ENCODE measurements at regions not wholly inside any gene's neighbourhood (a gene's known extent, or its start where the extent isn't known, plus 50 kb on each side); places are given as distances from the start of the nearest gene placed in this dataset.
"Not testable (repeated sequence)": the region's sequence is repeated elsewhere in the genome, so short reads cannot be mapped to it uniquely, and the experiment has no call there.

GRCh38 chr7:96792115-96792514, 82.5 kb upstream of the SEM1 start:
- H3K27ac ChIP-seq (ENCODE audit: low read length), result no peak overlapping the region
- H3K4me3 ChIP-seq (ENCODE audit: low read length), result no peak overlapping the region

GRCh38 chr7:96794063-96794462, 84.4 kb upstream of the SEM1 start:
- Histone ChIP-seq H3K27ac (ENCODE audit: low read length) (no peak overlapping the region), H3K4me3 (ENCODE audit: low read length) (no peak overlapping the region), H3K4me1 (ENCODE audit: control insufficient read depth, low read depth, low read length) (no peaks in the 10 kb centered on the region), H3K9me3 (ENCODE audit: control insufficient read depth, low read depth, low read length) (no peaks in the 10 kb centered on the region), H3K9ac (ENCODE audit: low read length) (no peak overlapping the region), H3K27me3 (ENCODE audit: control insufficient read depth, insufficient read depth, low read length) (no peaks in the 10 kb centered on the region), H3K36me3 (ENCODE audit: control insufficient read depth, low read depth, low read length) (no peaks in the 10 kb centered on the region)

More at GRCh38 chr7:96792115-96792514, 82.5 kb upstream of the SEM1 start:
- Histone ChIP-seq H3K4me1 (ENCODE audit: control insufficient read depth, low read depth, low read length) (peaks cover 16% of the 10 kb centered on the region), H3K9ac (ENCODE audit: low read length) (no peak overlapping the region), H3K27me3 (ENCODE audit: control insufficient read depth, insufficient read depth, low read length) (no peaks in the 10 kb centered on the region), H3K36me3 (ENCODE audit: control insufficient read depth, low read depth, low read length) (no peaks in the 10 kb centered on the region), H3K9me3 (ENCODE audit: control insufficient read depth, low read depth, low read length) (no peaks in the 10 kb centered on the region)

DNA sequence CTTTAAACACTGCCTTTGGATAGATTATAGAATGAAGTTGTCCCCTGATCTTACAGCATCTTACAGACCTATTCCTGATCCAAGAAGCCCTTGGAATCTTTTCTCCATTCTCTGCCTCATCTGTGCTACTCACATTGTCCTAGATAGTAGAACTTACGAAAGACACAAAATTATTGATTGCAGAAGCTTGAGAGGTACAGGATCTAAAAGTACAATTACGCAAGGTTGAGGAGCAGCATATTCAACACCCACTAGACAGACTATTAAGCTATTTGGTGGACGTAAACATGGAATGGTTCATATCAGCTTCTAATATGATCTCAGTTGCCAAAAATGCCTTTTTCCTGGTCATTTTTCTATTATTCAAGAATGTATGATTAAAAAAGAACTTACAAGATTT, 90.5 kb upstream of the SEM1 start:
- Histone ChIP-seq H3K9ac (ENCODE audit: low read length) (no peak overlapping the region), H3K9me3 (ENCODE audit: control insufficient read depth, low read depth, low read length) (no peaks in the 10 kb centered on the region), H3K4me3 (ENCODE audit: low read length) (no peak overlapping the region), H3K27ac (ENCODE audit: low read length) (no peak overlapping the region), H3K4me1 (ENCODE audit: control insufficient read depth, low read depth, low read length) (no peaks in the 10 kb centered on the region), H3K36me3 (ENCODE audit: control insufficient read depth, low read depth, low read length) (no peaks in the 10 kb centered on the region), H3K27me3 (ENCODE audit: control insufficient read depth, insufficient read depth, low read length) (no peaks in the 10 kb centered on the region)

DNA sequence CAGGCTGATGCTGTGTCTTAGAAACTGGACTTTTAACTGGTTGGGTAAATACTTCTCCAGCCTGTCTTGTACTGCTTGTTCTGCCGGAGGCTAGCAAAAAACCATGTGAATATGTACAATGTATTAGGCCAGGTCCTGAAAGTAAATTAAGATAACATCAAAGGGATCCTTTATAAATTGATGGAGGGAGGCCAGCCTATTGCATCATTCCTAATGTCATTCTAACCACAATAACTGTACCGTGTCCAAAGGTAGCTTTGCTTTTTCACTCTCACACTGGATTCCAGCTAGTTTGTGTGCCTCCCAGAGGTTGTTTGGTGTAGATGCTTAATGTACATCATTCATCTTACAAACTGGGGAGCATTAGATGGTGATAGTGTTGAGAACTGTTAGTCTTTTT, 91.2 kb upstream of the SEM1 start:
- H3K4me3 ChIP-seq (ENCODE audit: low read length), result no peak overlapping the region
- no peaks in the 10 kb centered on the region for H3K4me1 ChIP-seq (ENCODE audit: control insufficient read depth, low read depth, low read length)
- H3K36me3 ChIP-seq (ENCODE audit: control insufficient read depth, low read depth, low read length), result no peaks in the 10 kb centered on the region
- H3K27me3 ChIP-seq (ENCODE audit: control insufficient read depth, insufficient read depth, low read length), result no peaks in the 10 kb centered on the region
- H3K9ac ChIP-seq (ENCODE audit: low read length), result no peak overlapping the region
- no peak overlapping the region for H3K27ac ChIP-seq (ENCODE audit: low read length)
- H3K9me3 ChIP-seq (ENCODE audit: control insufficient read depth, low read depth, low read length), result no peaks in the 10 kb centered on the region

DNA sequence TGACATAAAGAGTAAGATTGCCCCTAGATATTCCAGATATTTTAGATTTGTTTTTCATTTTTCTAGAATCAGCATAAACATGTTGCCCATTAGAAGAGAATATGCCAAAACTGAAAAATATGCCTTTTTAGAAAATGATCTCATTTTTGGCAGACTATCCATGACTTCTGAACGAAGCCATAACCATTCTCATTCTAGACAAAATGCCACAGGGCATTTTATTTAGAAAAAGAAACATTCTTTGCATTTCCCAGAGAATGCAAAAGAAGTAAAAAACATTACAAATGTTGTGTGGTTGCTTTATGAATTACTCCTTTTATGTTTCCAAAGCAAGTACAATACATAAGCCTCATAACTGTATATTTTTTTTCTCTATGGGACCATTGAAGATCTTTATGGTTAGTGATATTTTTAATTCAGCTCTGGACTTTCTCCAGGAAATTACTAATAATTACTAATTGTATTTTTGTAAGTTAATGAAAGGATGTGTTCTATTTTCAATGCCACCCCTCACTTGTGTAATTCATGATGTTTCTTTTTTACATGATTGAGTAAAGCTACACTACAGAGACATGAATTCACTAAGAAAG, 109.6 kb upstream of the SEM1 start:
- Histone ChIP-seq H3K4me3 (ENCODE audit: low read length) (no peak overlapping the region), H3K9ac (ENCODE audit: low read length) (no peak overlapping the region), H3K27ac (ENCODE audit: low read length) (no peak overlapping the region), H3K4me1 (ENCODE audit: control insufficient read depth, low read depth, low read length) (no peaks in the 10 kb centered on the region), H3K36me3 (ENCODE audit: control insufficient read depth, low read depth, low read length) (no peaks in the 10 kb centered on the region), H3K27me3 (ENCODE audit: control insufficient read depth, insufficient read depth, low read length) (no peaks in the 10 kb centered on the region), H3K9me3 (ENCODE audit: control insufficient read depth, low read depth, low read length) (no peaks in the 10 kb centered on the region)

DNA sequence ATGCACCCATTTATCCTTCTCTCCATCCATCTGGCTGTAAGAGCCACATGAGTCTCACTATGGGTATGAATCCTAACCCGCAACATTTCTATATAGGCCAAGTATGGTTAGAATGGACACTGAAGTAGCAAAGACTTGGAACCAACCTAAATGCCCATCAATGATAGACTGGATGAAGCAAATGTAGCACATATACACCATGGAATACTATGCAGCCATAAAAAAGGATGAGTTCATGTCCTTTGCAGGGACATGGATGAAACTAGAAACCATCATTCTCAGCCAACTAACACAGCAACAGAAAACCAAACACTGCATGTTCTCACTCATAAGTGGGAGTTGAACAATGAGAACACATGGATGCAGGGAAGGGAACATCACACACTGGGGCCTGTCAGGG, 111.5 kb upstream of the SEM1 start:
- not testable (repeated sequence) for H3K27me3 ChIP-seq (ENCODE audit: control insufficient read depth, insufficient read depth, low read length); H3K36me3 ChIP-seq (ENCODE audit: control insufficient read depth, low read depth, low read length); H3K9ac ChIP-seq (ENCODE audit: low read length); H3K4me1 ChIP-seq (ENCODE audit: control insufficient read depth, low read depth, low read length); H3K9me3 ChIP-seq (ENCODE audit: control insufficient read depth, low read depth, low read length); H3K27ac ChIP-seq (ENCODE audit: low read length); H3K4me3 ChIP-seq (ENCODE audit: low read length)

DNA sequence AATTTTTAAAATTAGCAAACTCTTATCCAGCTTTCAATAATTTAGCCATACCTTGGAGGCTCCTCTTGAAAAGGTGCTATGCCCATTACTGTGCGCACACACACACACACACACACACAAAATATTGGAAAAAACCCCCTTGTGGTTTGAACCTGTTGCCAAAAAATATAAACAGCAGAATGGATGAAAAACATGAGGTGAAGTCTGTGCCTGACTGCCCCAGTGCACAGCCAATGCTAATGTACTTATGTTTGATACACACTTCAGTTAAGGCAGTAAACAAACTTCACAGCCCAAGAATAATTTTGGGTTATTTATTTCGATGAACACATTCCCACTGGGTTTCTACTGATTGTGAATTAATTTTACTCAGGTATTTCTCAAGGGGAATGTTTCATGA, 113.2 kb upstream of the SEM1 start:
- Histone ChIP-seq H3K9ac (ENCODE audit: low read length) (no peak overlapping the region), H3K36me3 (ENCODE audit: control insufficient read depth, low read depth, low read length) (no peaks in the 10 kb centered on the region), H3K4me1 (ENCODE audit: control insufficient read depth, low read depth, low read length) (no peaks in the 10 kb centered on the region), H3K4me3 (ENCODE audit: low read length) (no peak overlapping the region), H3K9me3 (ENCODE audit: control insufficient read depth, low read depth, low read length) (no peaks in the 10 kb centered on the region), H3K27ac (ENCODE audit: low read length) (no peak overlapping the region), H3K27me3 (ENCODE audit: control insufficient read depth, insufficient read depth, low read length) (no peaks in the 10 kb centered on the region)

DNA sequence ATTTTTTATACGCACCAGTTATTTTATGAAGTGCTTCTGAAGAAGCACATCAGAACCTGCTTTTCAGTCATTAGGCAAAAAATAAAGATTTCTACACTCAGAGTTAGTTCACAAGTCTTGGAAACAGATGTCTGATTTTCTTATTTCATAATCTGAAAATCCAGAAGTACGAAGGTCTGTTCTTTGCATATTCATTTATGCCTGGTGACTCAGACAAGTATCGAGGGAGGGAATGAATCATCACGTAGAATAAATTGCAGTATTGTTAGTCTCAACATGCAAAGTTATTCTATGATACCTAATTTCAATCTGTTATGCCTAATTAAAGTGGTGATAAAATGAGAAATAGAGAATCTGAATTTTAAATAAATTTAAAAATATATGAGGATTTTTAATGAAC, 113.6 kb upstream of the SEM1 start:
- H3K36me3 ChIP-seq (ENCODE audit: control insufficient read depth, low read depth, low read length), result no peaks in the 10 kb centered on the region
- H3K4me1 ChIP-seq (ENCODE audit: control insufficient read depth, low read depth, low read length), result no peaks in the 10 kb centered on the region
- no peak overlapping the region for H3K4me3 ChIP-seq (ENCODE audit: low read length)
- no peak overlapping the region for H3K27ac ChIP-seq (ENCODE audit: low read length)
- no peaks in the 10 kb centered on the region for H3K27me3 ChIP-seq (ENCODE audit: control insufficient read depth, insufficient read depth, low read length)
- no peak overlapping the region for H3K9ac ChIP-seq (ENCODE audit: low read length)
- H3K9me3 ChIP-seq (ENCODE audit: control insufficient read depth, low read depth, low read length), result no peaks in the 10 kb centered on the region

- H3K27ac ChIP-seq (ENCODE audit: low read length), result no peak overlapping the region
- H3K4me1 ChIP-seq (ENCODE audit: control insufficient read depth, low read depth, low read length), result no peaks in the 10 kb centered on the region
- no peak overlapping the region for H3K4me3 ChIP-seq (ENCODE audit: low read length)
- H3K9me3 ChIP-seq (ENCODE audit: control insufficient read depth, low read depth, low read length), result no peaks in the 10 kb centered on the region
- no peaks in the 10 kb centered on the region for H3K36me3 ChIP-seq (ENCODE audit: control insufficient read depth, low read depth, low read length)
- H3K9ac ChIP-seq (ENCODE audit: low read length), result no peak overlapping the region
- H3K27me3 ChIP-seq (ENCODE audit: control insufficient read depth, insufficient read depth, low read length), result no peaks in the 10 kb centered on the region
These were observed 115.0 kb upstream of the SEM1 start for GRCh38 chr7:96824686-96825085.

- Histone ChIP-seq H3K9me3 (ENCODE audit: control insufficient read depth, low read depth, low read length) (no peaks in the 10 kb centered on the region), H3K4me1 (ENCODE audit: control insufficient read depth, low read depth, low read length) (no peaks in the 10 kb centered on the region), H3K9ac (ENCODE audit: low read length) (no peak overlapping the region), H3K36me3 (ENCODE audit: control insufficient read depth, low read depth, low read length) (no peaks in the 10 kb centered on the region), H3K27me3 (ENCODE audit: control insufficient read depth, insufficient read depth, low read length) (no peaks in the 10 kb centered on the region), H3K4me3 (ENCODE audit: low read length) (no peak overlapping the region), H3K27ac (ENCODE audit: low read length) (no peak overlapping the region)
These were observed 115.6 kb upstream of the SEM1 start for GRCh38 chr7:96825285-96825684.

DNA sequence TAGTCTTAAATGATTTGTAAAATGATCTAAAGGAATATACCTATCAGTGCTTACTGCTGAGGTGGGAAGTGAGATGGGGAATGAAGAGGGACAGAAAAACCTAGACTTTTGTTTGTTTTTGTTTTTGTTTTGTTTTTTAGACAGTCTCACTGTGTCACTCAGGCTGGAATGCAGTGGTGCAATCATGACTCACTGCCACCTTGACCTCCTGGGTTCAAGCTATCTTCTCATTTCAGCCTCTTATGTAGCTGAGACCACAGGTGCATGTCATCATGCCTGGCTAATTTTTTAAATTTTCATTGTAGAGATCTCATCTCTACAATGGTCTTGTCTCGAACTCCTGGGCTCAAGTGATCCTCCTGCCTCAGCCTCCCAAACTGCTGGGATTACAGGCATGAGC, 116.4 kb upstream of the SEM1 start:
- no peaks in the 10 kb centered on the region for H3K4me1 ChIP-seq (ENCODE audit: control insufficient read depth, low read depth, low read length)
- no peaks in the 10 kb centered on the region for H3K9me3 ChIP-seq (ENCODE audit: control insufficient read depth, low read depth, low read length)
- no peak overlapping the region for H3K4me3 ChIP-seq (ENCODE audit: low read length)
- H3K27me3 ChIP-seq (ENCODE audit: control insufficient read depth, insufficient read depth, low read length), result no peaks in the 10 kb centered on the region
- no peak overlapping the region for H3K27ac ChIP-seq (ENCODE audit: low read length)
- no peaks in the 10 kb centered on the region for H3K36me3 ChIP-seq (ENCODE audit: control insufficient read depth, low read depth, low read length)
- no peak overlapping the region for H3K9ac ChIP-seq (ENCODE audit: low read length)

DNA sequence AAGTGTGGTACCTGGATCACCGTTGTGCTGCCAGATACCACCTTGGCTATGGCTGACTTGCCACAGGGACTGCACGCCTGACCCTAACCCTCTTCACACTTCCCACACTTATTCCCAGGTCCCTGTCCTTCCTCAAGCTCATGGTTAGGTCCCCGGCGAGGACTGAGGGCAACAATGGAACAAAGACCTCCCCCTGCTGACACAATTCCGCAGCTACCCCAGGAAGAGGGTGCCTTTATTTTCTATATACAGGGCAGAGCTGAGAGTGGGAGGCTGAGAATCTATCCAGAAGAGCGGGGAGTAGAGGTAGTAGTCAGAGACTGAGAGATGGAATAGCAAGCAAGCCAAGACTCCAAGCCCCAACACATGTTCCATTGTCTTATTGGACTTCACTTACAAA, 118.1 kb upstream of the SEM1 start:
- no peak overlapping the region for H3K27ac ChIP-seq (ENCODE audit: low read length)
- no peaks in the 10 kb centered on the region for H3K36me3 ChIP-seq (ENCODE audit: control insufficient read depth, low read depth, low read length)
- no peaks in the 10 kb centered on the region for H3K27me3 ChIP-seq (ENCODE audit: control insufficient read depth, insufficient read depth, low read length)
- no peak overlapping the region for H3K9ac ChIP-seq (ENCODE audit: low read length)
- no peaks in the 10 kb centered on the region for H3K9me3 ChIP-seq (ENCODE audit: control insufficient read depth, low read depth, low read length)
- H3K4me1 ChIP-seq (ENCODE audit: control insufficient read depth, low read depth, low read length), result no peaks in the 10 kb centered on the region
- no peak overlapping the region for H3K4me3 ChIP-seq (ENCODE audit: low read length)

Measured in iPS-18a (cell line).